Erythroblast (primary cell): ENCODE measurements at regions not wholly inside any gene's neighbourhood (a gene's known extent, or its start where the extent isn't known, plus 50 kb on each side); places are given as distances from the start of the nearest gene placed in this dataset.

Experiments used
- GATA1 ChIP-seq: IDR thresholded peaks from 2 replicates; pipeline ENCODE4 v1.6.1; 2011; ENCODE audit warnings: low read depth, mild to moderate bottlenecking, control low read depth, low read length, moderate library complexity
- POLR2A ChIP-seq: IDR thresholded peaks from 2 replicates; pipeline ENCODE4 v1.6.1; 2011; ENCODE audit warnings: mild to moderate bottlenecking, low read length

GRCh38 chr1:177744906-177745305 is 225.0 kb downstream of the SEC16B start:
- TF ChIP-seq POLR2A (no peak), GATA1 (no peak)
